GM04503 (cell line): ENCODE measurements at regions not wholly inside any gene's neighbourhood (a gene's known extent, or its start where the extent isn't known, plus 50 kb on each side); places are given as distances from the start of the nearest gene placed in this dataset.
"Not testable (repeated sequence)": the region's sequence is repeated elsewhere in the genome, so short reads cannot be mapped to it uniquely, and the experiment has no call there.

ENCODE experiments used
- DNase-seq: peaks from one replicate; pipeline ENCODE4 v3.0.0-alpha.2; 2012; ENCODE audit warnings: low read depth

GRCh38 chr4:189828081-189828697 lies 112.5 kb upstream of the FRG1 start:
- DNase-seq: no peak

- no peak for DNase-seq
Observed at GRCh38 chr4:189832528-189832927, 108.1 kb upstream of the FRG1 start.

GRCh38 chr4:189834616-189835015 lies 106.1 kb upstream of the FRG1 start:
- no peak for DNase-seq

GRCh38 chr4:189835505-189835904 lies 105.2 kb upstream of the FRG1 start:
- no peak for DNase-seq

GRCh38 chr4:189837471-189837870 lies 103.2 kb upstream of the FRG1 start:
- no peak for DNase-seq

- DNase-seq: no peak
Observed at GRCh38 chr4:189838821-189839497, 101.7 kb upstream of the FRG1 start.

GRCh38 chr4:189840356-189840755 lies 100.3 kb upstream of the FRG1 start:
- DNase-seq: no peak

- DNase-seq: no peak
Observed at GRCh38 chr4:189843413-189844009, 97.2 kb upstream of the FRG1 start.

- DNase-seq: no peak
Observed at GRCh38 chr4:189845145-189845846, 95.4 kb upstream of the FRG1 start.

GRCh38 chr4:189846094-189846493 lies 94.6 kb upstream of the FRG1 start:
- DNase-seq: not testable (repeated sequence)

GRCh38 chr4:189846608-189847007 lies 94.1 kb upstream of the FRG1 start:
- DNase-seq: not testable (repeated sequence)

- DNase-seq: not testable (repeated sequence)
Observed at GRCh38 chr4:189848672-189849071, 92.0 kb upstream of the FRG1 start.

GRCh38 chr4:189850239-189850856 lies 90.3 kb upstream of the FRG1 start:
- no peak for DNase-seq

GRCh38 chr4:189858435-189858834 lies 82.2 kb upstream of the FRG1 start:
- DNase-seq: no peak

- no peak for DNase-seq
Observed at GRCh38 chr4:189861101-189861500, 79.6 kb upstream of the FRG1 start.

GRCh38 chr4:189869236-189869635 lies 71.4 kb upstream of the FRG1 start:
- DNase-seq: no peak

- no peak for DNase-seq
Observed at GRCh38 chr4:189870511-189871234, 70.0 kb upstream of the FRG1 start.

- DNase-seq: no peak
Observed at GRCh38 chr4:189874591-189874990, 66.1 kb upstream of the FRG1 start.

- not testable (repeated sequence) for DNase-seq
Observed at GRCh38 chr4:189881190-189881589, 59.5 kb upstream of the FRG1 start.

GRCh38 chr4:189888407-189888806 lies 52.3 kb upstream of the FRG1 start:
- not testable (repeated sequence) for DNase-seq
